SK-N-SH (cell line): ENCODE measurements at regions not wholly inside any gene's neighbourhood (a gene's known extent, or its start where the extent isn't known, plus 50 kb on each side); places are given as distances from the start of the nearest gene placed in this dataset.

Source experiments
- CTCF ChIA-PET: fragments of 300-600, 350-600 bp; formaldehyde crosslinking; extraction: SDS; loops from one replicate; lab custom pipeline; 2021; lab: Yijun Ruan, JAX
- POLR2A ChIA-PET: fragments of 350-600 bp; sonication (Branson Sonifier 250); formaldehyde crosslinking; extraction: SDS; loops from one replicate; lab custom pipeline; 2020; ENCODE audit warnings: antibody characterized with exemption, inconsistent platforms; lab: Yijun Ruan, JAX
- DNase-seq: peaks from one replicate; pipeline ENCODE4 v3.0.0; 2012
- H2AFZ ChIP-seq: fragments of 200-600 bp; sonication (generic); 2 replicates; pipeline ENCODE4 v1.8.1; 2016; ENCODE audit warnings: antibody characterized with exemption, mild to moderate bottlenecking, low read depth
- H3F3A ChIP-seq: fragments of 200-600 bp; sonication (generic); replicated peaks from 2 replicates; pipeline ENCODE3; 2016; ENCODE audit warnings: antibody characterized with exemption, mild to moderate bottlenecking; ENCODE audit not compliant: insufficient read depth
- H3K27ac ChIP-seq, 2 experiments: fragments of 200-500 bp in 1 of 2; fragments of 200-600 bp in 1 of 2; sonication (Bioruptor generic) in 1 of 2; sonication (generic), shearing (Covaris generic) in 1 of 2; 2 replicates each; pipeline versions ENCODE4 v1.5.1 to v1.6.1; 2014 to 2016; ENCODE audit warnings: low read depth in 2 of 2, inconsistent platforms in 1 of 2, low read length in 1 of 2, mild to moderate bottlenecking in 1 of 2, mixed read lengths in 1 of 2
- H3K27me3 ChIP-seq: fragments of 200-600 bp; sonication (generic), shearing (Covaris generic); 2 replicates; pipeline ENCODE4 v1.6.1; 2016; ENCODE audit warnings: mixed run types; ENCODE audit not compliant: insufficient read depth
- H3K36me3 ChIP-seq, 2 experiments: fragments of 200-500 bp in 1 of 2; fragments of 200-600 bp in 1 of 2; sonication (Bioruptor generic) in 1 of 2; sonication (generic) in 1 of 2; replicated peaks in 1 of 2; 2 replicates each; pipeline versions ENCODE3 to v1.5.1; 2014 to 2016; ENCODE audit warnings: low read length in 1 of 2, mild to moderate bottlenecking in 1 of 2; ENCODE audit not compliant: insufficient read depth in 2 of 2, control insufficient read depth in 1 of 2
- H3K4me1 ChIP-seq, 2 experiments: fragments of 200-500 bp in 1 of 2; fragments of 200-600 bp in 1 of 2; sonication (Bioruptor generic) in 1 of 2; sonication (generic), shearing (Covaris generic) in 1 of 2; 2 replicates each; pipeline versions ENCODE4 v1.5.1 to v1.6.1; 2014 to 2016; ENCODE audit warnings: low read depth in 1 of 2, low read length in 1 of 2, mixed run types in 1 of 2; ENCODE audit not compliant: insufficient read depth in 2 of 2, control insufficient read depth in 1 of 2
- H3K4me2 ChIP-seq: fragments of 200-600 bp; sonication (generic), shearing (Covaris generic); 2 replicates; pipeline ENCODE4 v1.6.1; 2017; ENCODE audit warnings: mixed run types
- H3K4me3 ChIP-seq, 2 experiments: fragments of 200-500 bp in 1 of 2; fragments of 200-600 bp in 1 of 2; sonication (Bioruptor generic) in 1 of 2; sonication (generic), shearing (Covaris generic) in 1 of 2; 2 replicates each; pipeline versions ENCODE4 v1.5.1 to v1.8.1; 2014 to 2016; ENCODE audit warnings: low read depth in 2 of 2, inconsistent platforms in 1 of 2, low read length in 1 of 2, mild to moderate bottlenecking in 1 of 2, mixed read lengths in 1 of 2, moderate library complexity in 1 of 2
- H3K79me2 ChIP-seq: fragments of 200-600 bp; sonication (generic); 2 replicates; pipeline ENCODE4 v1.8.1; 2017; ENCODE audit warnings: mild to moderate bottlenecking; ENCODE audit not compliant: insufficient read depth
- H3K9ac ChIP-seq: fragments of 200-600 bp; sonication (generic); 2 replicates; pipeline ENCODE4 v1.6.1; 2017; ENCODE audit warnings: mixed run types
- H3K9me2 ChIP-seq: fragments of 200-600 bp; sonication (generic); 2 replicates; pipeline ENCODE4 v1.6.1; 2017; ENCODE audit warnings: mixed run types
- H3K9me3 ChIP-seq: fragments of 200-600 bp; sonication (generic); 2 replicates; pipeline ENCODE4 v1.6.1; 2017; ENCODE audit warnings: mixed run types, mild to moderate bottlenecking, moderate library complexity
- H4K20me1 ChIP-seq: fragments of 200-600 bp; sonication (generic); 2 replicates; pipeline ENCODE4 v1.6.1; 2017; ENCODE audit warnings: mild to moderate bottlenecking, mixed run types; ENCODE audit not compliant: insufficient read depth
- CHD2 ChIP-seq: fragments of 150-350 bp; IDR thresholded peaks from 2 replicates; pipeline ENCODE4 v1.6.1; 2018; ENCODE audit warnings: low read length; ENCODE audit not compliant: partially characterized antibody
- CTCF ChIP-seq: fragments of 200-600 bp; sonication (generic); IDR thresholded peaks from 2 replicates; pipeline ENCODE4 v1.6.1; 2017; ENCODE audit warnings: antibody characterized with exemption, mild to moderate bottlenecking, moderate library complexity
- EP300 ChIP-seq, 2 experiments: IDR thresholded peaks; 2 replicates each; pipeline versions ENCODE4 v1.4.0 to v1.6.1; 2012; ENCODE audit warnings: borderline replicate concordance in 1 of 2, low read depth in 1 of 2, low read length in 1 of 2
- EZH2phosphoT487 ChIP-seq: fragments of 200-600 bp; sonication (generic); IDR thresholded peaks from 2 replicates; pipeline ENCODE4 v1.6.1; 2017; ENCODE audit warnings: low read depth, mixed run types, mild to moderate bottlenecking, antibody characterized with exemption, moderate library complexity, borderline replicate concordance
- FOXJ3 ChIP-seq: sonication (generic); formaldehyde crosslinking; IDR thresholded peaks from 2 replicates; pipeline ENCODE4 v1.5.1; 2020; ENCODE audit warnings: mild to moderate bottlenecking, missing genetic modification reagents
- GABPA ChIP-seq: IDR thresholded peaks from 2 replicates; pipeline ENCODE4 v1.4.0; 2012; ENCODE audit warnings: low read depth, mild to moderate bottlenecking
- JUND ChIP-seq: IDR thresholded peaks from 2 replicates; pipeline ENCODE4 v1.4.0; 2012
- MAX ChIP-seq: IDR thresholded peaks from 2 replicates; pipeline ENCODE4 v1.4.0; 2012; ENCODE audit warnings: low read depth
- PBX3 ChIP-seq: IDR thresholded peaks from 2 replicates; pipeline ENCODE4; 2012
- POLR2AphosphoS5 ChIP-seq: IDR thresholded peaks from 2 replicates; pipeline ENCODE4 v1.6.1; 2012; ENCODE audit warnings: low read depth, low read length
- RAD21 ChIP-seq: IDR thresholded peaks from 2 replicates; pipeline ENCODE4 v1.6.1; 2012; ENCODE audit warnings: mild to moderate bottlenecking, low read length
- RCOR1 ChIP-seq: fragments of 150-350 bp; IDR thresholded peaks from 2 replicates; pipeline ENCODE4 v1.6.1; 2017; ENCODE audit warnings: antibody characterized with exemption, low read length
- RFX5 ChIP-seq: IDR thresholded peaks from 2 replicates; pipeline ENCODE4 v1.6.1; 2012; ENCODE audit warnings: mild to moderate bottlenecking, improper control_type of control experiment, low read length
- SMC3 ChIP-seq: IDR thresholded peaks from 2 replicates; pipeline ENCODE4 v1.6.1; 2012; ENCODE audit warnings: low read depth, low read length, improper control_type of control experiment
- TAF1 ChIP-seq: IDR thresholded peaks from 2 replicates; pipeline ENCODE4 v1.6.1; 2012; ENCODE audit warnings: low read depth, mild to moderate bottlenecking, low read length, moderate library complexity, borderline replicate concordance
- USF2 ChIP-seq: fragments of 150-350 bp; IDR thresholded peaks from 2 replicates; pipeline ENCODE4 v1.6.1; 2017; ENCODE audit warnings: antibody characterized with exemption, low read length, low read depth, borderline replicate concordance
- YY1 ChIP-seq: IDR thresholded peaks from 2 replicates; pipeline ENCODE4 v1.4.0; 2012; ENCODE audit warnings: low read depth, mild to moderate bottlenecking
- WGBS: methylation state at CpG from one replicate; pipeline ENCODE4 v1.1.6; 2017; ENCODE audit warnings: low lambda C conversion rate; 5-methylcytosine and 5-hydroxymethylcytosine counted together

- TF ChIP-seq JUND (no peak), FOXJ3 (CRISPR knock-in tag) (no peak), SMC3 (no peak), RCOR1 (no peak), TAF1 (no peak), PBX3 (no peak), EP300 (IDR thresholded peaks at IDR 0.05; ENCODE audit: borderline replicate concordance in 1 of 2, low read depth in 1 of 2, low read length in 1 of 2) (no peak), RAD21 (no peak), GABPA (no peak), YY1 (no peak), CHD2 (no peak), USF2 (no peak), MAX (no peak), POLR2AphosphoS5 (no peak), EZH2phosphoT487 (no peak), RFX5 (no peak), CTCF (no peak)
- TF ChIP-seq, all 33 proteins: peak for 0
- Histone ChIP-seq H3K4me1 (no peaks in the 10 kb centered on the region; a peak in 1 of 4 replicates), H3K27ac (no peak overlapping the region), H3K9ac (no peak overlapping the region), H3K9me2 (no peaks in the 10 kb centered on the region), H3F3A (no peaks in the 10 kb centered on the region), H3K79me2 (no peaks in the 10 kb centered on the region), H3K9me3 (no peaks in the 10 kb centered on the region), H4K20me1 (no peaks in the 10 kb centered on the region), H2AFZ (no peak overlapping the region), H3K4me2 (no peak overlapping the region), H3K36me3 (no peaks in the 10 kb centered on the region), H3K4me3 (no peak overlapping the region), H3K27me3 (peaks cover 22% of the 10 kb centered on the region; the same call in 1 of the 2 replicates)
- POLR2A ChIA-PET = no interaction called here
- CTCF ChIA-PET = no interaction called here
- WGBS = 9% methylated on average over 2 of the region's 2 CpGs
- no peak for DNase-seq
These were observed 464.9 kb downstream of the PRKD1 start for GRCh38 chr14:29462772-29463171.
